DMS 273 (cell line): ENCODE measurements at regions not wholly inside any gene's neighbourhood (a gene's known extent, or its start where the extent isn't known, plus 50 kb on each side); places are given as distances from the start of the nearest gene placed in this dataset.
A peak's percentile ranks its signal among the peaks of the same experiment; 100 is the strongest.

Experiments used
- DNase-seq: peaks from one replicate; lab custom pipeline; 2025; ENCODE audit not compliant: unreplicated experiment; lab: John Stamatoyannopoulos, UW

DNA sequence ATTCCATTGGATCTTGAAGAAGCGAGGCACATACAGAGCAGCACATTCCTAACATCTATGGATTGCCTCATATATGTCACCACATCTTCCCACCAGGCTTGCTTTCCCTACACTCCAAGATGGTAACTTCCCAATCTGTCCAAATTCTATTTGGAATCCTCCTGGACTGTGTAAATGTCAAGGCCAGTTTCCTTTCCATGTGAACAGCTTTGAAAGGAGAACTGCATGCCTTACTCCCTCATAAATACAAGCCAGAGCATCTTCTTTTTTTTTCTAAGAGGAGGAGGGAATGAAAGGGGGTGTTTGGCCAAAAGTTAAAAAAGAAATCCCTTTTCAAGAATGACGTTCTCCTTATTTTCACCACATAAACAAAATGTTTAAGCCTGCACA is 103.8 kb upstream of the OSR1 start:
- DNase-seq, result no peak

DNA sequence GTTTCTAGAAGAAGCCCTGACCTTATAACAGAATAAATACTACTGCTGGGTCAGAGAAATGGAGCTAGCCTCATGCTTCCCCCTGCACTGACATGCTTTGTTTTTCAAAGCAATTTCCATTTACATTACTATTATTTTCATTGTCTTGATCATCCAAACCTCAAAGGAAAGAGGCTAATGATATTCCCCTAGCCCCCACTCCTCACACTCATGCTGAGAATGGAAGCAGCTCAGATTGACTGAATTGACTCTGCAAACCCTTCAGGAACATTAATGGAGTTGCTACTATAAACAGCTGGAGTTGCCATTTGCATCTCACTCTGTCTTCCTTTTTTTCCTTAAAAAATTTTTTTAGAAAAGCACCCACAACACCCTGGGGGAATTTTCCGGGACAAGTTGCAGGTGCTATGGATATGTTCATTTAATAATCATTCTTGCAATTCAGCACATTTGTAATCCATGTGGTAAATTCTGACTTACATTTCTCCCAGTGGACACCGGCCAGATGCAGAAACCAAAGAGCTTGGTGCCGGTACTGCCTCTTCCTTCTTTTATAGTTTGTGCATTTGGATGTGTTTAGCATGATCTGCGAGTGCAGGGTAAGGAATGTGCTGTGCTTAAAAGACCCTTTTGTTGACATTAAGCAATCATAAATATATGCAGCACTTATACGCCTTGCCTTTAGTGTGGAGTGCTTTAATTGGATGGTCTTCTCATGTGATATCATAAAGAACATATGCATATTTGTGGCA is 103.3 kb upstream of the OSR1 start:
- DNase-seq, result no peak

DNA sequence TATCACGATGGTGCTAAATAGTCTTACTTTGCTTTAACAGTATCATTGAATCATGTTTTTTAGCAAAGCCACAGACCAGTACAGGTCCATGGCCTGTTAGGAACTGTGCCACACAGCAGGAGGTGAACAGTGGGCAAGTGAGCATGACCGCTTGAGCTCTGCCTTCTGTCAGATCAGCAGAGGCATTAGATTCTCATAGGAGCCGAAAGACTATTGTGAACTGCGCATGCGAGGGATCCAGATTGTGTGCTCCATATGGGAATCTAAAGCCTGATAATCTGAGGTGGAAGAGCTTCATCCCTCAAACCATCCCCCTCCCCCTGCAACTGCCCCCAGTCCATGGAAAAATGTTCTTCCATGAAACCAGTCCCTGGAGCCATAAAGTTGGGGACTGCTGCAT is 102.3 kb upstream of the OSR1 start:
- no peak for DNase-seq

DNA sequence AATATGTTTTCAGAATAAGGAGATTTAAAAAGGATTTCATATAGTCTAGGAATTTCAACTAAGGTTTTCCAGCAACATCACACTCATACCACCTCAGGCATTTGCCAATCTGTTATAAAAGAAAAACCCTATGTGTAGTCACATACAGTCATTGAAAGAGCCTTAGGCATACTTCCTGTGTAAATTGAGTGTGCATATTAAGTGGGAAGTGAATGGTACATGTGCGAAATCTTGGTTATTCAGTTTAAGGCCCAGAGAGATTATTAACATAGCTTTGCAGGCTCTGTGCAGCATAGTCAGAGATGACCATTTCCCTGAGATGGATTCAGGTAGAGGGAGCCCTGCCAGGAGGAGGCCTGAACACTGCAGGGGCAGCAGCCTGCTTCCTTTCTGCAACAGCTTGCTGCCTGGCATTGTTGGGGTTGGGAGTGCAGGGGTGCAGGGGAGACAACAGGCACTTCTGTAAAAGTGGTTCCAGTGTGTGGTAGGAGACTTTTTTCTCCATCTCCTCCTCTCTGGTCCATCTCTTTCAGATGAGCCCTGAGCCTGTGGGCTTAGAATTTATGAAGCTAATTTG is 100.1 kb upstream of the OSR1 start:
- DNase-seq, result no peak

DNA sequence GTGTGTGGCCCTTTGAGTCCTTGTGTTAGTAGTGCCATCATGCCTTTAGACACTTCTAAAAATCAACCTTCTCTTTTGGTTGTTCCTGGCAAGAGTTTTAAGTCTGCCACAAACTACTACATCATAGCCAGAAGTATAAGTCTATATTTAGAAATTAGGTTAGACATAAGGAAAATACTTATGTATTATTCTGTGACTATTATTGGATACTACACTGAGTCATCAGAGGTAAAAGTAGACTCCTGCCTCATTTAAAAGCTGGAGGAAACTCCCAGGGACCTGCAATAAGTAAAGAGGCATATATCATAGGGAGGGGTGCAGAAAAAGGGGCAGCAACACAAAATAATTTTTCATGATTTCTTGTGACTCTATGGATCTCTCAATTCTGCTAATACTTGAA is 99.4 kb upstream of the OSR1 start:
- DNase-seq, result no peak

DNA sequence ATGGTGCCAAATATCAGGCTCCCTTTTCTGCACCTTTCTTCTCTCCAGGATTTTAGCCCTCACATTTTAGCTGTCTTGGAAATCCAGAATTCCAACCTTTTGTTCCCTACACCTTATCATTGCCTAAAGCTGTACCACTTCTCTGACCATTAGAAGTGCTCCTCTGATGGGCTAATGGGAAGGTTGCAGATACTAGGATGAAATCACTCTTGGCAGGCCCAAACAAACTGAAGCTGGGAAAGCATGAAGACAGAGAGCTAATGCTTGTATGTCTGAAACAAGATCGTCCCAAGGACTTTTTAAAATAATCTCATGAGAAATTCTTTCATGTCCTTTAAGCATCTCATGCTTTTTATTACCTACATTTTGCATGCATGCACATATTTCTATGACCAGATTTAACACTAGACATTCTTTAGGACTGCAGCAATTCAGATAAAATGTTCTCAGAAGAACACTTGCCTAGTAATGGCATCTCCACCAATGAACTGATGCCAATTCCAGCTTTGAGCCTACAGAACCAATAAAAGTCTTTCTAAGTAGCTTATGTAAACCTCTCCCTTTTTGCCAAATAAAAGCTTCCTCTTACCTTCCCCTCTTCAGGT is 98.4 kb upstream of the OSR1 start:
- DNase-seq, result no peak

DNA sequence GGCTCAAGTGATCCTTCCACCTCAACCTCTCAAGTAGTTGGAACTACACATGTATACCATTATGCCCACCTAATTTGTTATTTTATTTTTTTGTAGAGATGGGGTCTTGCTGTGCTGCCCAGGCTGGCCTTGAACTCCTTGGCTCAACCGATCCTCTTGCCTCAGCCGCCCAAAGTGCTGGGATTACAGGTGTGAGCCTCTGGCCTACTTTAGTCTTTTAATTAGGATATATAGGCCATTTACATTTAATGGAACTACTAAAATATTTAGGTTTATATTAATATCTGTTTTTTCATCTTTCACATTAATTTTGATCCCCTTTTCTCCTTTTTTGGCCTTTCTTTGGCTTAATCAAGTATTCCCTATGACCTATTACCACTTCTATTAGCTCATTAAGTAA is 95.7 kb upstream of the OSR1 start:
- no peak for DNase-seq

DNA sequence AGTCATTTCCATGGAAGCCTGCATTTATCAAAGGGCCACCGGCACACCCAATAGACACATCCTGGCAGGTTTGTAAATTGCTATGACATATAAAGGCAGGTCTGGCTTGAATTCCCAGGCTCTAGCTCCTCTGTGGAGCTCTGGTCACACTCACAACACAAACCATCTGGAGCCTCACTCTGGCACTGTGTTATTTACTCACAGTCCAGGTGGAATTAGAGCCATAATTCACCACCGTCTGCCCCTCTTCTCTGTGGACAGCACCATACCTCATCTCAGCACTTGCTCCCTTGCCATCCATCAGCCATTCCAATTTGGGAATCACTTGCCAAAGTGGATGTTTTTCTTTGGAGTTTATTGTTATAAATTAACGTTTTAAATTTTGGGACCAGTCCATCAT is 84.3 kb upstream of the OSR1 start:
- DNase-seq, result peak; percentile 5

DNA sequence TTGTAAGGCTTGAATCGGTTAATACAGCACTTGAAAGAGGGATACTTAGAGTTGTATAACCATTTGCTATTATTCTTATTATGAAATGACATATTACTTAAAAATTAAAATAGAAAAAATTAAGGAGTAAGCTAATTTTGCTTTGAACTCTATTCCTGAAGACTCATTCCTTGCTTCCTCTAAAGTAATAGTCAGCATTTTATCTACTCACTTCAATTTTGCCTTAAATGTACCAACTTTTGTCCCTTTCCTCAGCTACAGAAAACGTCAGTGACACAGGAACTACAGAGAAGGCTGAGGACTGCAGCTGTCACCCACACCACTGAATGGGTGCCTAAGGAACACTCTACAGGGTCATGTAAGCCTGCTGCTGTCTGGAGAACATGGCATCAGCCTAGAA is 80.7 kb upstream of the OSR1 start:
- DNase-seq, result no peak

DNA sequence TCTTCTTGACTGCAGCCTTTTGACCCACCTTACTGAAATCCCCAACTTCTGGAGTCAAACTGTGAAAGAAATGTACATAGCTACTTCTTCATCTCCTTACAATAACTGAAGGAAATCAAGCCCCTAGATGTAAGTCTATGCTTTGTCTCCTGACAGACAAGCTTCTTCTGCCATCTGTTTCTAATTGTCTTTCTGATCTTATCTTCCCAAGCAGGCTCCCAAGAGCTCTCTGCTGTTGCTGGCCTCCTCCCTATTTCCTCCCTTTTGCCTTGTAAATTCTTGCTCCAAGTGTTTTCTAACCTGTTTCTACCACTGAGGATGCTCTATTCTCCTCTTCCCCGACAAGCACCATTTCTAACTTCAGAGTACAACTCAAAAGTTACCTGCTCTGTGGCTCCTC is 77.4 kb upstream of the OSR1 start:
- DNase-seq, result no peak

DNA sequence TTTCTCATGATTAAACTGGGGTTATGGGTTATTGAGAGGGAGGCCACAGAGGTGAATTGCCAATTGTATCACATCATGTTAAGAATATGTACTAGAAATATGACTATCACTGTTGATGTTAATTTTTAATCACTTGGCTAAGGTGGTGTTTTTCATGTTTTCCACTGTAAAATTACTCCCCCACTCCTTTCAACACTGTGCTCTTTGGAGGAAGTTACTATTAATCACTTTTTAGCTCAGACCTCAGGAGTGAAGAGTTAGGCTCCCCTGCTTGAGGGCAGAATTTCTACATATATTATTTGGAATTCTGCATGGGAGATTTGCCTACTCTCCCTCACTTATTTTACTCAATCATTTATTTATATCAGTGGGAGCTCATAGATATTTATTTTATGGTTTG is 76.0 kb upstream of the OSR1 start:
- DNase-seq, result no peak

DNA sequence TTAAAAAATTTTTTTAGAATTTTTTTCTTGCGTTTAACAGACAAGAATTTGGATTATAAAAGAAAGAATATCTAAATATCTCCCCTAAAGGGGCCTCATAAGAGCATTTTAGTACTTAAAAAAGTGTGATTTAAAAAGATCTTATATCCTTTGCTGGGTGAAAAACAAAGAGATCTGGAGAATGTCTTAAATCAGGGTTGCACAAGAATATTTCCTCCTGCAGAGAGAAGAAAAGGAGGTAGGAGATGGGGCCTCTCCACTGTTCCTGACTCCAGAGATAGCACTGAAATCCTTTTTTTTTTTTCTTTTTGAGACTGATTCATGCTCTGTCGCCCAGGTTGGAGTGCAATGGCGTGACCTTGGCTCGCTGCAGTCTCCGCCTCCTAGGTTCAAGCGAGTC is 68.5 kb upstream of the OSR1 start:
- DNase-seq, result no peak

DNA sequence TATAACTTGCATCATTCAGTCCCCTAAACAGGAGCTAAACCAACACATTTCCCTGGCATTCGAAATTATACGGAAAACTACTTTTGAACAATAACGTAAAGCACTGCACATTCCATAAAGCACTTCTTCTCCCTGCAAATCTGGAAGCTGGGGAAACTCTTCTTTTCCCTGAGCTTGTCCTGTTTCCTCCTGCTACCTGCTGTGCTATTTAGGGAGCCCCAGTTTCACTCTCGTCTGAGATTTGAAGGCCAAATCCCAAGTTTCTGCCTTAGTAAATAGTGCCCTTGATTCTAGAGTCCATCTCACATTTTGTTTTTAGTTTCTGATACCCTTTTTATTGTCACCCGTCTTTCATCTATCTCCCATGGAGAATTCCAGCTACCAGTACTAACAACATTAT is 67.7 kb upstream of the OSR1 start:
- no peak for DNase-seq

DNA sequence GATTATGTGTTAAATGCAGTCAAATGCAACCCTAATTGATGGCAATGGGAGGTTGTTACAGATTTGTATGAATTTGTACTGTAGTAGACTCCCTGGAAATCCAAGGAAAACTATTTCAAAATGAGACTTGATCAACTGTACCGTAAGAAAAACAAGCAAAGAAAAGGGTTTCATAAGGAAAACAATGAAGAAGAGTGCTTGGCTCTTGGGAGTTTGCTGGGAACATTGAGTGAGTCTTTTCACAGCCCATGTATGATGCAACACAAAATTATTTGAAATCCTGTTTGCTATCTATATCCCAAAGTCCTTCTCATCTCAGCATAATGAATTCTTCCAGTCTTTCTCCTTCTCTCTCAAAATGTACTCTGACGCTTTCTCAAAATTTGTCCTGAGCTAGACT is 67.0 kb upstream of the OSR1 start:
- DNase-seq, result no peak

DNA sequence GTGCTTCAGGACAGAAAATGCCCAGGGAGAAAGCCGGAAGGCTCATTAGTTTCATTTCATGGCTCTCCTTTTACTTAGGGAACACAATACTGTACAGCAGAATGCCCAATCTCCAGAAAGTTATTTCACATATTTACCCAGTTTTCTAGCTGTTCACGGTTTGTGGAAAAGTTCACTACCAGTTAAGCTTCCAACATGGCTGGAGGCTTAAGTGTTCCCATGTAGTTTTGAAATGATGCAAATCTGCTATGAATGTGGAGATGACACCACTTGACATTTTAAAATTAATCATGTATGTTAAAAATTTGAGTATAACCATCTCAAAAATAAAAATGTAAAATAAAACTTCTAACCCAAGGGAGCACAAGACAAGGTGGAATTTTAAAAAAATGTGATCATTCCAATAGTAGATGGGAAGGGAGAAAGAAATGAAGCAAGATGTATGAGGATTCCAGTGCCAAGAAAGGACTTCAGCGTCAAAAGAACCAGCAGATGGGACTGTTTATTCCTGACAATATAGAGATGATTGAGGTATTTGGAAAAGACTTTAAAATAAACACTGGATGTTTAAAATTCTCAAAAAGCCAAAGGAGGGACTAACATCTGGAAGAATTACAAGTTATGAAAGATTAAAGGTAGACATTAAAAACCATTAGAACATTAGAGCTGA is 60.9 kb upstream of the OSR1 start:
- DNase-seq, result no peak

DNA sequence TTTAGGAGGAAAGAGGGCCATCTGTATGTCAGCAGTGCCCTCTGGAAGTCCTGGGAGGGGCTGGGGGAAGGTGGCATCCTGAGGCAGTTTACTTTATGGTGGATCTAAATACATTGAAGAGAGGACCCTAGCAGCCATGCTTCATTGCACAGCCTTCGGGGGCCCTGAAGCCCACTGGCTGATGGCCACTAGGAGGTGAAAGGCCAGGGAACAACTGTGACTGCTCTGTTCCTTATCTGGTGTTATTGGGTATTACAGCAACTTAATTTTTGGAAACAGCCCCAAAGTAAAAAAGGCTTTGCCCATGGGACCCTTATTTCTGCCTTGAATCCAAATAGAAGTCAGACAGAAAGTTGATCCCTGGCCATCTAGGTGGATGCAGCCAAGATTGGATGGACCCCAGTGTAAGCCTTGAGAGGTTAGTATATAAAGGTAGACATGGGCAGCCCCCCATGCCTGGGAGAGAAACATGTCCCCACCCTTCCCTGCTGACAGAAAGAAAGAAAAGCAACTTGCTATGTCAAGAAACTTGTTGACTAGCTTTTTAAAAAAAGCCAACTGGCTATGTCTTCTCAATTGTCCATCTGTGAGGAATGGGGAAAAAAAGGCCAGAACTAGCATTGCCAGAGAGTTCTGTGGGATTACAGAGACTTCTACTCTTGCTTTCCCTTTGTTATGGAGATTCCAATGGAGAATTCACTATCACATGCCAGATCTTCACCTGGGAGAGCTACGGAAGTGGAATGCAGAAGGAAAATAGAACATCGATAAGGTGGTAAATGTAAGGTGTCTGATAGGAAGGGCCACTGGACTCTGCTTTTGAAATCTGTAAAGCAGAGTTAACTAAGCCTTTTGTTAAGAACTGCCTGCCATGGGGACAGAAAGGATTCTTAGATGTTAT is 58.6 kb upstream of the OSR1 start:
- peak; percentile 13 for DNase-seq

DNA sequence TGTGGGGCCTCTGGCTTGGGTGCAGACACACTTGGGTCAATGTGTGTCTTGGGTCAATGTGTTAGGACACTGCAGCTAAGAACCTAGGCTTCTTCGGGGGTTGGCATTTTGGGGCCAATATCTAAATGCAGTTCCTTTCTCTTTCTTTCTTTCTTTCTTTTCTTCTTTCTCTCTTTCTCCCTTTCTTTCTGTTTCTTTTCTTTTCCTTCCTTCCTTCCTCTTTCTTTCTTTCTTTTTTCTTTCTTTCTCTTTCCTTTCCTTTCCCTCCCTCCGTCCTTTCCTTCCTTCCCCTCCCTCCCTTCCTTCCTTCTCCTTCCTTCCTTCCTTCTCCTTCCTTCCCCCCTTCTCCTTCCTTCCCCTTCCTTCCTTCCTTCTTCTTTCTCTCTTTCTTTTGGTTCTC is 57.7 kb upstream of the OSR1 start:
- no peak for DNase-seq

DNA sequence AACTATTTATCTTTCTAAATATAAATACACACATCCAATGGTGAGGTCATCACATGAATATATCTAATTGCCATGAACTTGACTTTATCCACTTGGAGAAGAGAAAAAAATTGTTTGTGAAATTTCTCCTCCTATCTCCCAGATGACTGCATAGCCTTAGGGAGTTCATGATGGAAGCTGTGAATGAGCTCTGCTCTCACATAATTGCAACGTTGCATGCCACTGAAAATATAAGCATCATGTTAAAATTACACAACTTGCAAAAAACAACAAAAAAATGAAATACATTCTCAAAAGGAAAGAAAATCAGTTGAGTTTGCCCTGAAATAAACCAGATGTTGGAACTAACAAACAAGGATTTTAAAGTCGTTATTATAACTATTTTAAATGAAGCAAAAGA is 50.6 kb upstream of the OSR1 start:
- DNase-seq, result no peak

DNA sequence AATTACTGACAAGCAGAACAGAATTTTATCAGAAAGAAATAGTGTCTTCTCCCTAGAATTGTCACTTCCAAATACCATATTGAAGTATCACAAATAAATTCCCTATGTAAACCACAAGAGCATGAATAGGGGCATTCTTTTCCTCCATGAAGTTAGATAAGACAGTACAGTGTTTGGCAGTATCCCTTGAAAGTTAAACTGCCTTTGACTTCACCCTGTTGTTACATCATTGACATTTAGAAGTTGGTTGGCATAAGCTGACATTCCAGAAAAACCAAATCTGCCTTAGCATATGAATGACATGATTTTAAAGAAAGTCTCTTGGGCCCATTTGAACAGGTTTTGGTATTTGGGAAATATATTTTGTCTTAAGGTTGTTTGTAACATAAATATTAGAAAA is 50.2 kb upstream of the OSR1 start:
- DNase-seq, result no peak
